ENCODE measurements at regions not wholly inside any gene's neighbourhood (a gene's known extent, or its start where the extent isn't known, plus 50 kb on each side); places are given as distances from the start of the nearest gene placed in this dataset.

- Mint-ChIP-seq H3K36me3 (ENCODE audit: low read depth) (no peaks in the 10 kb centered on the region), H3K27me3 (no peaks in the 10 kb centered on the region), H3K27ac (no peak overlapping the region), H3K4me3 (no peak overlapping the region), H3K9me3 (peaks cover 14% of the 10 kb centered on the region), H3K4me1 (ENCODE audit: low read depth) (no peaks in the 10 kb centered on the region)
- DNase-seq = no peak
Observed at GRCh38 chr5:124377386-124377785, 369.1 kb downstream of the ZNF608 start.

GRCh38 chr5:124373883-124374282 lies 372.6 kb downstream of the ZNF608 start:
- no peaks in the 10 kb centered on the region for H3K4me1 Mint-ChIP-seq (ENCODE audit: low read depth)
- H3K9me3 Mint-ChIP-seq = peaks cover 3% of the 10 kb centered on the region
- H3K36me3 Mint-ChIP-seq (ENCODE audit: low read depth) = no peaks in the 10 kb centered on the region
- H3K27ac Mint-ChIP-seq = no peak overlapping the region
- DNase-seq = no peak
- H3K4me3 Mint-ChIP-seq = no peak overlapping the region
- H3K27me3 Mint-ChIP-seq = no peaks in the 10 kb centered on the region

GRCh38 chr5:124372457-124372856 lies 374.0 kb downstream of the ZNF608 start:
- Mint-ChIP-seq H3K27ac (no peak overlapping the region), H3K4me1 (ENCODE audit: low read depth) (no peaks in the 10 kb centered on the region), H3K36me3 (ENCODE audit: low read depth) (no peaks in the 10 kb centered on the region), H3K9me3 (peaks cover 3% of the 10 kb centered on the region), H3K27me3 (no peaks in the 10 kb centered on the region), H3K4me3 (no peak overlapping the region)
- DNase-seq = no peak

- Mint-ChIP-seq H3K4me1 (ENCODE audit: low read depth) (no peaks in the 10 kb centered on the region), H3K4me3 (no peak overlapping the region), H3K36me3 (ENCODE audit: low read depth) (no peaks in the 10 kb centered on the region), H3K9me3 (peaks cover 3% of the 10 kb centered on the region), H3K27ac (no peak overlapping the region), H3K27me3 (no peaks in the 10 kb centered on the region)
- DNase-seq = no peak
Observed at GRCh38 chr5:124371111-124371706, 375.2 kb downstream of the ZNF608 start.

- no peaks in the 10 kb centered on the region for H3K9me3 Mint-ChIP-seq
Observed at GRCh38 chr5:124370601-124371000, 375.8 kb downstream of the ZNF608 start.

GRCh38 chr5:124365361-124365801 lies 381.1 kb downstream of the ZNF608 start:
- no peak for DNase-seq
- Mint-ChIP-seq H3K36me3 (ENCODE audit: low read depth) (no peaks in the 10 kb centered on the region), H3K9me3 (no peaks in the 10 kb centered on the region), H3K27me3 (no peaks in the 10 kb centered on the region), H3K4me3 (no peak overlapping the region), H3K4me1 (ENCODE audit: low read depth) (no peaks in the 10 kb centered on the region), H3K27ac (no peak overlapping the region)

More at GRCh38 chr5:124370601-124371000, 375.8 kb downstream of the ZNF608 start:
- Mint-ChIP-seq H3K36me3 (ENCODE audit: low read depth) (no peaks in the 10 kb centered on the region), H3K27me3 (no peaks in the 10 kb centered on the region), H3K4me3 (no peak overlapping the region), H3K4me1 (ENCODE audit: low read depth) (no peaks in the 10 kb centered on the region), H3K27ac (no peak overlapping the region)
- DNase-seq = no peak

- no peaks in the 10 kb centered on the region for H3K27me3 Mint-ChIP-seq
- no peaks in the 10 kb centered on the region for H3K36me3 Mint-ChIP-seq (ENCODE audit: low read depth)
- no peak overlapping the region for H3K4me3 Mint-ChIP-seq
- no peaks in the 10 kb centered on the region for H3K4me1 Mint-ChIP-seq (ENCODE audit: low read depth)
- DNase-seq = no peak
- no peak overlapping the region for H3K27ac Mint-ChIP-seq
- H3K9me3 Mint-ChIP-seq = peaks cover 3% of the 10 kb centered on the region
Observed at GRCh38 chr5:124355928-124356327, 390.5 kb downstream of the ZNF608 start.

GRCh38 chr5:124353016-124353415 lies 393.4 kb downstream of the ZNF608 start:
- H3K4me3 Mint-ChIP-seq = no peak overlapping the region
- no peaks in the 10 kb centered on the region for H3K27me3 Mint-ChIP-seq
- no peaks in the 10 kb centered on the region for H3K36me3 Mint-ChIP-seq (ENCODE audit: low read depth)
- peaks cover 3% of the 10 kb centered on the region for H3K9me3 Mint-ChIP-seq
- no peak overlapping the region for H3K27ac Mint-ChIP-seq
- DNase-seq = no peak
- H3K4me1 Mint-ChIP-seq (ENCODE audit: low read depth) = no peaks in the 10 kb centered on the region

GRCh38 chr5:124352312-124352711 lies 394.1 kb downstream of the ZNF608 start:
- no peak overlapping the region for H3K27ac Mint-ChIP-seq
- peaks cover 3% of the 10 kb centered on the region for H3K9me3 Mint-ChIP-seq

GRCh38 chr5:124349931-124350330 lies 396.5 kb downstream of the ZNF608 start:
- Mint-ChIP-seq H3K27ac (no peak overlapping the region), H3K4me3 (no peak overlapping the region), H3K4me1 (ENCODE audit: low read depth) (no peaks in the 10 kb centered on the region), H3K27me3 (no peaks in the 10 kb centered on the region), H3K9me3 (peaks cover 3% of the 10 kb centered on the region), H3K36me3 (ENCODE audit: low read depth) (no peaks in the 10 kb centered on the region)
- DNase-seq = no peak

More at GRCh38 chr5:124352312-124352711, 394.1 kb downstream of the ZNF608 start:
- no peaks in the 10 kb centered on the region for H3K4me1 Mint-ChIP-seq (ENCODE audit: low read depth)
- DNase-seq = no peak
- H3K4me3 Mint-ChIP-seq = no peak overlapping the region
- no peaks in the 10 kb centered on the region for H3K36me3 Mint-ChIP-seq (ENCODE audit: low read depth)
- no peaks in the 10 kb centered on the region for H3K27me3 Mint-ChIP-seq

- Mint-ChIP-seq H3K27me3 (no peaks in the 10 kb centered on the region), H3K27ac (no peak overlapping the region), H3K4me1 (ENCODE audit: low read depth) (no peaks in the 10 kb centered on the region), H3K36me3 (ENCODE audit: low read depth) (no peaks in the 10 kb centered on the region), H3K9me3 (no peaks in the 10 kb centered on the region), H3K4me3 (no peak overlapping the region)
- no peak for DNase-seq
Observed at GRCh38 chr5:124343451-124343867, 403.0 kb downstream of the ZNF608 start.

GRCh38 chr5:124342986-124343385 lies 403.5 kb downstream of the ZNF608 start:
- no peaks in the 10 kb centered on the region for H3K4me1 Mint-ChIP-seq (ENCODE audit: low read depth)
- no peak overlapping the region for H3K27ac Mint-ChIP-seq
- no peaks in the 10 kb centered on the region for H3K36me3 Mint-ChIP-seq (ENCODE audit: low read depth)
- H3K4me3 Mint-ChIP-seq = no peak overlapping the region
- no peaks in the 10 kb centered on the region for H3K9me3 Mint-ChIP-seq
- no peaks in the 10 kb centered on the region for H3K27me3 Mint-ChIP-seq
- DNase-seq = no peak

- H3K27me3 Mint-ChIP-seq = no peaks in the 10 kb centered on the region
- no peaks in the 10 kb centered on the region for H3K4me1 Mint-ChIP-seq (ENCODE audit: low read depth)
- no peaks in the 10 kb centered on the region for H3K9me3 Mint-ChIP-seq
- H3K36me3 Mint-ChIP-seq (ENCODE audit: low read depth) = no peaks in the 10 kb centered on the region
- no peak overlapping the region for H3K4me3 Mint-ChIP-seq
- no peak for DNase-seq
- H3K27ac Mint-ChIP-seq = no peak overlapping the region
Observed at GRCh38 chr5:124342584-124342983, 403.9 kb downstream of the ZNF608 start.

GRCh38 chr5:124342027-124342471 lies 404.4 kb downstream of the ZNF608 start:
- Mint-ChIP-seq H3K9me3 (no peaks in the 10 kb centered on the region), H3K4me3 (no peak overlapping the region), H3K4me1 (ENCODE audit: low read depth) (no peaks in the 10 kb centered on the region), H3K27me3 (no peaks in the 10 kb centered on the region), H3K27ac (no peak overlapping the region), H3K36me3 (ENCODE audit: low read depth) (no peaks in the 10 kb centered on the region)
- DNase-seq = no peak

- DNase-seq = no peak
- Mint-ChIP-seq H3K36me3 (ENCODE audit: low read depth) (no peaks in the 10 kb centered on the region), H3K4me3 (no peak overlapping the region), H3K4me1 (ENCODE audit: low read depth) (no peaks in the 10 kb centered on the region), H3K27me3 (no peaks in the 10 kb centered on the region), H3K27ac (no peak overlapping the region), H3K9me3 (no peaks in the 10 kb centered on the region)
Observed at GRCh38 chr5:124341066-124341858, 405.2 kb downstream of the ZNF608 start.
